Vagina (tissue), 2 donors: ENCODE measurements at regions not wholly inside any gene's neighbourhood (a gene's known extent, or its start where the extent isn't known, plus 50 kb on each side); places are given as distances from the start of the nearest gene placed in this dataset.
"Not testable (repeated sequence)": the region's sequence is repeated elsewhere in the genome, so short reads cannot be mapped to it uniquely, and the experiment has no call there.

ENCODE experiments used
- DNase-seq, 2 donors: peaks; one replicate each; pipeline ENCODE4 v3.0.0-alpha.2; 2017; ENCODE audit errors: extremely low spot score in 2 of 2
- H3K27ac ChIP-seq: fragments of 200-600 bp; sonication (generic); one replicate; pipeline ENCODE4 v1.5.1; 2019
- H3K27me3 ChIP-seq: fragments of 200-600 bp; sonication (generic); one replicate; pipeline ENCODE4 v1.5.1; 2019
- H3K36me3 ChIP-seq, 2 donors: fragments of 200-600 bp; sonication (generic); one replicate each; pipeline ENCODE4 v1.5.1; 2017 to 2019
- H3K4me1 ChIP-seq: fragments of 200-600 bp; sonication (generic); one replicate; pipeline ENCODE4 v1.5.1; 2019
- H3K4me3 ChIP-seq, 2 donors: fragments of 200-600 bp; sonication (generic); 1 replicate in 1 of 2; 2 replicates in 1 of 2; pipeline ENCODE4 v1.5.1; 2016 to 2019
- H3K9me3 ChIP-seq: fragments of 200-600 bp; sonication (generic); one replicate; pipeline ENCODE4 v1.5.1; 2019
- CTCF ChIP-seq, 3 experiments: fragments of 450-650 bp in 2 of 3; fragments of 200-600 bp in 1 of 3; sonication (generic) in 1 of 3; IDR thresholded peaks; one replicate each; pipeline ENCODE4 v1.5.1; 2017 to 2019; ENCODE audit warnings: antibody characterized with exemption in 3 of 3, mild to moderate bottlenecking in 2 of 3, moderate library complexity in 2 of 3
- POLR2A ChIP-seq, 2 donors: fragments of 450-650 bp; IDR thresholded peaks; one replicate each; pipeline ENCODE4 v1.6.1; 2017; ENCODE audit warnings: antibody characterized with exemption in 2 of 2, mild to moderate bottlenecking in 2 of 2, moderate library complexity in 2 of 2
- POLR2AphosphoS5 ChIP-seq, 2 donors: sonication (generic); formaldehyde crosslinking; IDR thresholded peaks; one replicate each; pipeline ENCODE4 v1.9.0; 2017; ENCODE audit warnings: antibody characterized with exemption in 2 of 2, mild to moderate bottlenecking in 2 of 2, low read depth in 1 of 2; ENCODE audit not compliant: insufficient read depth in 1 of 2
- intact Hi-C: fragments of 100-400 bp; cut with DNase I; formaldehyde crosslinking; loops from one replicate; pipeline ENCODE4 v1.15.1; 2023

- Histone ChIP-seq H3K27ac (no peak overlapping the region), H3K4me1 (no peaks in the 10 kb centered on the region), H3K4me3 (no peak overlapping the region), H3K36me3 (no peaks in the 10 kb centered on the region), H3K9me3 (no peaks in the 10 kb centered on the region), H3K27me3 (no peaks in the 10 kb centered on the region)
- TF ChIP-seq POLR2A (IDR thresholded peaks at IDR 0.05) (no peak), CTCF (IDR thresholded peaks at IDR 0.05) (no peak), POLR2AphosphoS5 (IDR thresholded peaks at IDR 0.05; ENCODE audit: insufficient read depth in 1 of 2, low read depth in 1 of 2) (no peak)
- no peak for DNase-seq
- intact Hi-C loops, result no loop called here
Observed at GRCh38 chr18:30676053-30676480, 366.5 kb downstream of the DSC3 start.

DNA sequence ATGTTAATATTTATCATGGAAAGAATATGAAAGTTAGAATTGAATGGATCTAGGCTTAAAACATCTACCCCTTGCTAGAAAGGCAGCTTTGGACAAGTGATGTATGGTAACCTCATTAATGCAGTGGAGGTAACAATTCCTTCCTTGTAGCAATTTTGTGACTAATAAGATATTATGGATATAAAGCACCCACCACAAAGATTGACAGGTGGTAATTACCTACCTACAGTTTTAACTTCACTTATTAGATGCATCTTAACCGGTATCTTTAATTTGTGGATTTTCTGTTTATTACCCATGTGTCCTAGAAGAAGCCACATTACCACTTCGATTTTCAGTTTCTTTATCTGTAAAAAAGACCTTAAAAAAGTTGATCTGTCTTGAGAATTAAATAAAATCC is 367.0 kb downstream of the DSC3 start:
- Histone ChIP-seq H3K4me3 (no peak overlapping the region), H3K27me3 (no peaks in the 10 kb centered on the region), H3K4me1 (no peaks in the 10 kb centered on the region), H3K9me3 (no peaks in the 10 kb centered on the region), H3K27ac (no peak overlapping the region), H3K36me3 (no peaks in the 10 kb centered on the region)
- DNase-seq, result no peak
- TF ChIP-seq POLR2AphosphoS5 (IDR thresholded peaks at IDR 0.05; ENCODE audit: insufficient read depth in 1 of 2, low read depth in 1 of 2) (no peak), CTCF (IDR thresholded peaks at IDR 0.05) (no peak), POLR2A (IDR thresholded peaks at IDR 0.05) (no peak)
- intact Hi-C loops, result no loop called here

GRCh38 chr18:30675072-30675471 is 367.5 kb downstream of the DSC3 start:
- Histone ChIP-seq H3K4me1 (no peaks in the 10 kb centered on the region), H3K9me3 (no peaks in the 10 kb centered on the region), H3K4me3 (no peak overlapping the region), H3K36me3 (no peaks in the 10 kb centered on the region), H3K27me3 (no peaks in the 10 kb centered on the region), H3K27ac (no peak overlapping the region)
- intact Hi-C loops, result no loop called here
- no peak for DNase-seq
- TF ChIP-seq POLR2A (IDR thresholded peaks at IDR 0.05) (no peak), CTCF (IDR thresholded peaks at IDR 0.05) (no peak), POLR2AphosphoS5 (IDR thresholded peaks at IDR 0.05; ENCODE audit: insufficient read depth in 1 of 2, low read depth in 1 of 2) (no peak)

DNA sequence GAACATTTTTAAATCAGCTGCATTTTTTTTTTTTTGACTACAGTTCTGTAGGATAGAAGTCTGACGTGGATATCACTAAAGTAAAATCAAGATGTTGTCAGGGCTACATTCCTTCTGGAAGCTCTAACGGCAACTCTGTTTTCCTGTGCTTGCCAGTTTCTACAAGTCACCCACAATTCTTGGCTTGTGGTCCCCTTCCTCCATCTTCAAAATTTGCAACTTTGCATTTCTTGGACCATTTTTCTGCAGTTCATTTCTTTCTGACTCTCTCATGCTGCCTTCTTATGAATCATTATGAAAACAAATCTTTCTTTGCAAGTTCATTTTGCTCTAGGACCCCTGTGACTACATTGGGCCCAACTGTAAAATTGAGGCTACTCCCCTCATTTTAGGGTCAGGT is 367.9 kb downstream of the DSC3 start:
- H3K4me1 ChIP-seq, result no peaks in the 10 kb centered on the region
- H3K4me3 ChIP-seq, result no peak overlapping the region
- H3K27me3 ChIP-seq, result no peaks in the 10 kb centered on the region
- no peaks in the 10 kb centered on the region for H3K9me3 ChIP-seq
- H3K27ac ChIP-seq, result no peak overlapping the region
- no peak for TF ChIP-seq CTCF (IDR thresholded peaks at IDR 0.05)
- no peak for TF ChIP-seq POLR2AphosphoS5 (IDR thresholded peaks at IDR 0.05; ENCODE audit: insufficient read depth in 1 of 2, low read depth in 1 of 2)
- TF ChIP-seq POLR2A (IDR thresholded peaks at IDR 0.05), result no peak
- no peak for DNase-seq
- no peaks in the 10 kb centered on the region for H3K36me3 ChIP-seq
- intact Hi-C loops, result no loop called here

GRCh38 chr18:30672439-30672838 is 370.1 kb downstream of the DSC3 start:
- H3K4me3 ChIP-seq, H3K9me3 ChIP-seq, H3K27ac ChIP-seq, intact Hi-C loops, H3K27me3 ChIP-seq, H3K4me1 ChIP-seq, DNase-seq, H3K36me3 ChIP-seq: not testable (repeated sequence)

GRCh38 chr18:30658306-30658705 is 384.2 kb downstream of the DSC3 start:
- H3K4me3 ChIP-seq, result no peak overlapping the region
- H3K27me3 ChIP-seq, result no peaks in the 10 kb centered on the region
- intact Hi-C loops, result no loop called here
- no peaks in the 10 kb centered on the region for H3K36me3 ChIP-seq
- no peaks in the 10 kb centered on the region for H3K9me3 ChIP-seq
- no peaks in the 10 kb centered on the region for H3K4me1 ChIP-seq
- DNase-seq, result no peak
- TF ChIP-seq CTCF (IDR thresholded peaks at IDR 0.05) (no peak), POLR2A (IDR thresholded peaks at IDR 0.05) (no peak)
- H3K27ac ChIP-seq, result no peak overlapping the region
